ENCODE measurements at regions not wholly inside any gene's neighbourhood (a gene's known extent, or its start where the extent isn't known, plus 50 kb on each side); places are given as distances from the start of the nearest gene placed in this dataset.
"Not testable (repeated sequence)": the region's sequence is repeated elsewhere in the genome, so short reads cannot be mapped to it uniquely, and the experiment has no call there.

DNA sequence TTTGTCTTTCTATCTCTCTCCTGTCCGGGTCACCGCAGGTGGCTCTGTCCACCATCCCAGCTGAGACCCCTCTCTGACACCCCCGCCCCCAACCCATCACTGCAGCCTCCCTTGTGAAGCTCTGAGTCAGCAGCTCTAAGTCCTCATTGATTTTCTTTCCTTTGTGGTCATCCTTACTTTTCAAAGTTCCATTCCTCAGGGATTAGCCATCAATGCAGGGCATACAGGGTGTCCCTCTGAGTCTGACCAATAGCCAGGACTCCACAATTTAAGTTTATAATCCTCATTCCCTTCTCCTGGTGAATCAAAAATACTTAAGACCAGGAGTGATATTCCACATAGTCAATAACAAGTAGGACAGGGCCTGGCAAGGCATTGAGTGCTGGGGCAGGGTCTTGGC is 333.3 kb upstream of the CNR1 start:
- no peak for DNase-seq (ENCODE audit: low spot score)

DNA sequence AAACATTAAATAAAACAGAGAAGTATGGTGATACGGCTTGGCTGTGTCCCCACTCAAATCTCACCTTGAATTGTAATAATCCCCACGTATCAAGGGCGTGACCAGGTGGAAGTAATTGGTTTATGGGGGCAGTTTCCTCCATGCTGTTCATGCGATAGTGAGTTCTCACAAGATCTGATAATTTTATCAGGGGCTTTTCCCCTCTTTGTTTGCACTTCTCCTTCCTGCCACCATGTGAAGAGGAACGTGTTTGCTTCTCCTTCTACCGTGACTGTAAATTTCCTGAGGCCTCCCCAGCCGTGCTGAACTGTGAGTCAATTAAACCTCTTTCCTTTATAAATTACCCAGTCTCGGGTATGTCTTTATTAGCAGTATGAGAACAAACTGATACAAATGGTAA is 331.3 kb upstream of the CNR1 start:
- not testable (repeated sequence) for DNase-seq (ENCODE audit: low spot score)

DNA sequence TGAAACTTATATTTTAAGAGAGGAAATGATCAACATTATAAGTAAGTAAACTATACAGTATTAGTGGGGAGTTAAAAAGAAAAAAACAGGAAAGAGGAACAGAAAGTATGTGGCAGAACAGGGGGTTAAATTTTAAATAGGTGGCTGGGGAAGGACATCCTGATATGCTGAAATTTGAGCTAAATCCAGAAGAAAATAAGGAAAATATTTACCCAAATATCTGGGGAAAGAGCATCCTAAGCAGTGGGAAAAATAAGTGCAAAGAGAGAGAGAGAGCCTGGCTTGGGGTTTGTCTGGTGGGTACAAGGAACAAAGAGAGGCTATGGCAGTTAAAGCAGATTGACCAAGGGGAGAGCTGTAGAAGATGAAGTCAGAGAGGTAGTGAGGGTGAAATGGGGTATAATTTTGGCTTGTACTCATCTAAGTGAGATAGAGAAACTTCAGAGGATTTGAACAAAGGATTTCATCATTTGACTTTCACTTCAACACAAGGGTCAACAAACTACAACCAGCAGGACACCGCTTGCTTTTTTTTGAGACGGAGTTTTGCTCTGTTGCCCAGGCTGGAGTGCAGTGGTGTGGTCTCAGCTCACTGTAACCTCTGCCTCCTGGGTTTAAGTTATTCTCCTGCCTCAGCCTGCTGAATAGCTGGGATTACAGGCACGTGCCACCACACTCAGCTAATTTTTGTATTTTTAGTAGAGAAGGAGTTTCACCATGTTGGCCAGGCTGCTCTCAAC is 328.4 kb upstream of the CNR1 start:
- DNase-seq (ENCODE audit: low spot score), result no peak

DNA sequence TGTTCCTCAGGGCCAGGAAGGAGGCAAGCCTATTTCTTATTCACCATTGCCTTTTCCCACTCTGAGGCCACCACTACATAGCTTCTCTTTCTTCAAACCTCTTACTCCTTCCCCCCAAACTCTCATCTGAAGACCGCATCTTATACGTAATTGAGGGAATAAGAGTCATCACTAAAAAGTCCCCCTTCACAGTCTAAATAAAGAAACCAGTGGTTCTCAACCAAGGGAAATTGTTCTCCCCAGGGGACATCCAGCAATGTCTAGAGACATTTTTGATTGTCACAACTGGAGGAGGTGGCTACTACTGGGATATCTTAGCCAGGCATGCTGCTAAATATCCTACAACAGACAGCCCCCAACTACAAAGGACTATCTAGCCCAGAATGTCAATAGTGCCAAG is 327.6 kb upstream of the CNR1 start:
- no peak for DNase-seq (ENCODE audit: low spot score)

DNA sequence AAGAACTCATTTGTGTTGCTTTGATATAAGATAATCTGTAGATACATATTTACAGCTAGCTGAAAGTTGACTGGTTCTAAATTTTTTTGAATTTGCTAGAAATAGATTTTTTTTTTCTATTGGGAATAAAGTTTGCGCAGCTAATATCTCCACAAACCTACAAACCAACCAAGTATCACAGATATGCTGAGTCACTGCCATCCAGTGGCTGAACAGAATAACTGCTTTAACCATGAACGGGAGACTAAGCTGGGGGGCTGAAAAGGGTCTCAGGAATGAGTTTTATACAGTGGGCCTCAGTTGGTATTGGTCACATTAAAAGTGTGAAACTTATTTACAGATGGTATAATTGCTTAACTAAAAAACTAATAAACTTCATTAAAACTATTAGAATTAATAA is 326.7 kb upstream of the CNR1 start:
- peak; percentile 11 for DNase-seq (ENCODE audit: low spot score)

DNA sequence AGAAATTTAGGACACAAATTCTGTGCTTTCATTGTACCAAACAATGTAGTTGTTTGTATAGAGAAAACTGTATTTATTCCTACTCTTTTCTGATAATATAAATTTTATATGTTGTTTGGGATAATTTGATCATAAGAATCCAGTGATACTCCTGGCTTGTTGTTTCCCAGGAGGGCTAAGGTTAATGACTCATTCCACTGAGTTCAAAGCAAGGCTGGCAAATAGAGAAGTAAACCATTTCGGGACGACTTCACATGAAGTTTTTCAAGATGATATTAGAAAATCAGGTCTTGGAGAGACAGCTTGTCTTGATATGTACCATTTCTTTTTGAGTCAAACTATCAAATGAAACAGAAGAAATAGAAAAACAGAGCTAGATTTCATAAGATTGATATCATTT is 326.1 kb upstream of the CNR1 start:
- no peak for DNase-seq (ENCODE audit: low spot score)

DNA sequence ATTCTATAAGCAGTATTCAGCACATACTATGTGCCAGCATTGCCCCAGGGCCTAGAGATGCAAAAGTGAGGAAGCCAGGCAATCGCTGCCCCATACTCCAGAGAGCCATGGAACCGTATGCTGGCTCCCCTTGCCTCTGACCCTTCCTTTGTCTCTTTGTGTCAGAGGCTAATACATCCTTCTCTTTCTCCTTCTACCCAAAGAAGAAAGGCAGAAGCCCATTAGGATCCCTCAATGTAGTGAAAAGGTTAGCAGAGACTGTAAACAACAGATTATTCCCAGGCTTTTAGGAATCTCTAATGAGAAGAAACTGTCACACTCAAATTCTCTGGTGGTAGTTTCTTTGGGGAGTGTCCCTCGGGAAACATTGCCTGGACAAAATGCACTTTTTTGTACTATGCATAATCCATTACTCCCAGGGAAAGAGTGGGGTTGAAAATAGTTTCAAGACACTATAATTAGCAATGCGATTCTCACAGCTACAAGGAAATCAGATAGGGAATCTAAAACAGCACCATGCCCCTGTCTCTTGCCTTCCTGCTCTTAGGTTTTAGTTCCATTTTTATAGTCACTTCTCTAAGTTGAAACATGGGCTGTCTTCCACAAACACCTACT is 325.2 kb upstream of the CNR1 start:
- DNase-seq (ENCODE audit: low spot score), result no peak

DNA sequence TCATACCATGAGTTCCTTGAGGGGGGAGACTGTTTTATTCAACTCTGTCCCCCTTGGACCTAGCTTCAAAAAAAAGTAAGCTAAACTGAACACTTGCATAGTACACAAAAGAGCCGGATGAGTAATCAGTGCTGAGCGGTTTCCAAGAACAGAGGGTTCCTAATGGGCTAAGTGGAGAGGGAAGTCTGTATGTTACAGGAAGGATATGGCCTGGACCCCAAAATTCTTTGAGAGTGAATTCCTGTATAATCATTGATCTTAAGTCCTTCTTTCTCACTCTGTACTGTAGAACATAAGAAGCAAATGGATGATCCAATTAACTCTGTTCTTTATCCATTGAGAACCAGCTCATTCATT is 324.7 kb upstream of the CNR1 start:
- no peak for DNase-seq (ENCODE audit: low spot score)

DNA sequence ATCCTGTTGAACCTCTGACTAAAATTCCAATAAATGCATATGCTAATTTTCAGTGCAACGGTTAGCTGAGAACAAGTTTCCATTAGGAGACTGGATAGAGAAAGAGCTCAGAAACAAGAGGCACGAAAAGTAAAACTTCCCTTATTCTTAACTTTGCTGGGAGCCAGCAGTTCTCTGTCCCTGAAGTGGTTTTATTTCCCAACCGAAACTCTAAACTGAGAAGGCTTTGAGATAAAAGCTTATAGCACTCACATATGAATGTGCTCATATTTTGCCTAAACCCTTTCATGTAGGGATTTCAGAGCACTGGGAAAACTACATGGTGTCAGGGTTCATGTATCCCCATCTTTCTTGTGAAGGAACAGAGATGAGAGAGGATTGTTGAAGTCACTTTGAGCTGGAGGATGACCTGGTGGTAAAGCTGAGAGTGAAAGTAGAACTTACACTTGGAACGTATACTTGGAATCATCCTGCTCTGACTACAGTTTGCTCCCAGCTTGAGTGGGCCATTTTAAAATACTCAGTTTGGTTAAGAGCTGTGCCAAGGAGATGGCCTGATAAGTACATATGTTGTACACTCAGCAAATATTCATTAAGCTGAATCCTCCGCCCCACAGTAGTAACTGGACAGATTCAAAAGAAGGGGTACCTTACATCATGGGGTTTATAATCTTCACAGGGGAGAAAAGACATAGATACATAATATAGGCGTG is 324.2 kb upstream of the CNR1 start:
- no peak for DNase-seq (ENCODE audit: low spot score)

DNA sequence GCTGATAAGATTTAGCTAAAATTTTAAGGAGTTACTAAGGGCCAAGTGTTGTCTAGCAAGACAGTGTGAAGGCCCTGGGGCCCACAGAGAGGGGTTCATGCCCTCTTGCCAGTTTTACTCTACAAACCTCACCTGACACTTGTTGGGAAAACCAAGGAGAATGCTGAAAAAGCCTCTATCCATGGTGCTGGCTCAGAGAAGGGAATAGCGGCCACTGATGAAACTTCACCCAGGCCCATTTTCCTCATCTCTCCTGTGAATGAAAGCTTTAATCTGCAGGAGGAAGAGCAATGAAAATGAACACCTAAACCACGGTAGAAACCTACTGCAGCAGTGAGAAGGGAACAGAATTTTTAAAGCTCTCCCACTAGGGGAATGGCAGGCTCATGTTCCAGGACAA is 317.3 kb upstream of the CNR1 start:
- DNase-seq (ENCODE audit: low spot score), result no peak

DNA sequence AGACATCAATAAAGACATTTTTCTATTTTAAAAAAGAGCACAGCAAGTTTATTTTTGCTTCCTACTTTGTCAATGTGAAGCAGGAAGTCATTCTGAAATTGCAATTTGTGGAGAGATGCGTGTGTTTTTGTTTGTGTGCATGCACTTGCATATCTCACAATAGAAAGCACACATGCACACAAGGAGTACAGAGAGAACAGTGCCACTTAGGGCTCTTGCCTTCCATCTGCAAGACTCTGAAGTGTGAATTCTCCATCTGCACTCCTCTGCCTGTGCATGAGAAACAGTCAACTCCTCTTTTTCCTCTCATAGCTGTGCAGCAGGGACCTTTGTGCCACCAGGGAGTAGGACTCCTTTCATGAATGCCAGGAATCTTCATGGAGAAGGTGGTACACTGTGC is 316.3 kb upstream of the CNR1 start:
- no peak for DNase-seq (ENCODE audit: low spot score)

DNA sequence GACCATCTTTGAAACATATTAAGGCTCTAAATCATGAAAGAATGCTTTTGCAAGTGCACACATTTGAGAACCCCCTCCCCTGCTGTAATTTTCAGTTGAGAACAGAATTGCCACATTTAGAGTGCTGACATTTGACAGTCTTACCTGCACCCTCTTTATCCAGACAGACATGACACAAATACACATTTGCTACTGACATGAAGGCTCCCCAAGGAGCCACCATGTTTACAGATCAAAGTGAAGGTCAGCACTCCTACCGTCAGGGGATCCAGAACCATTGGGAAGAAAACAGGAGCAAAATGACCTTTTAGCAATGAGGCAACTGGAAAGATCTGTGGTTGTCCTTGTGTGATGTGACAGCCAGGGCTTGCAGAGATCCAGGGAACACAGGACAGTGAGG is 315.4 kb upstream of the CNR1 start:
- no peak for DNase-seq (ENCODE audit: low spot score)

DNA sequence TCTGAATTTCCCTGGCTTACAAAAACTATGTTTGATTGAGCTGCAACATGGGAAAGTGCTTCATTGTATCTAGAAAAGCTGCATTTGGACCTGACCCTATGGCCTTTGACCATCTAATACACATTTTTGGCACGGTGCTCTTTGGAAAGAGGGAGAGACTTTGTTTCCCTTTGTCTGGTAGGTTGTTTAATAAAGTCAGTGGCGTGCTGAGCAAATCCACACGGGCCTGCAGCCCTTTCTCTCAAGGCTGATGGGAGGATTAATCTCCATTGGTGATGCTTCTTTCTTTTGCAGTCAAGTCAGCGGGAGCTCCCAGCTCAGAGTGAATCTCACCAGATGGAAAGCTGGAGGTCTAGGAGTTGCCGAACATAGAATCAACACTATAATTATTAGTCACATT is 314.7 kb upstream of the CNR1 start:
- no peak for DNase-seq (ENCODE audit: low spot score)

DNA sequence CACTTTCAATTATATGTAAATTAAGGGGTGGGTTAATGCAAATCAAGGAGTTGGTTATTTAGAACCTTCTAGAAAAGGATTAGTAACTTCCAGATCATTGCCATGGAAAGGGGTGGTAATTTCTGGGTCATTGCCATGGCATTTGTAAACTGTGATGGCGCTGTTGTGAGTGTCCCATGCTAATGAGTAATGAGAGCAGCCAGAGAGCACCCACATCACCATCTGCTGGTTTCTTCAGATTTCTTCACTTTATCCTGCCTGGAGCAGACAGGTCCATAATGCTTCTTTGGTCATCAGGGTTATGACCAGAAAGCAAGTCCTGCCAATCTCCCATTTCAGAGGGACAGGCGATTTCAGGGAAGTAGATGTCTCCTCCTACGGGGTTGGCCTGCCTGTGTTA is 311.3 kb upstream of the CNR1 start:
- no peak for DNase-seq (ENCODE audit: low spot score)

DNA sequence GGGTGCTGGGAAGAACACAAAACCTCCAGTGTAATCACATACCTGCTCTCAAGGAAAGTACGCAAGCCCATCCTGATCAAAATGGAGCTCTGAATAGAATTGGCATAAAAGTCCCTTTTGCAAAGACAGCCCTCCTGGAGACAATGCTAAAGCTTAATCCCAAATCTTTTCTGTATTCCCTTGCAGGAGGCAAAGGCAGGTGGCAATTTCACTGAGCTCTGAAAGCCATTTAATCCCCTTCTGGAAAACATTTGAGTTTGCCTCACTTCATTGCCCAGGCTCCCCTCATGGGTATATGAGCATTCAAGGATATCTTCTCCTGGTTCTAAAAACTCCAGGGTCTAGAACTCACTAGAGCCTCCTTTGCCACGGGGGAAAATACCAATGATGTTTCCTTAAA is 310.2 kb upstream of the CNR1 start:
- DNase-seq (ENCODE audit: low spot score), result no peak

DNA sequence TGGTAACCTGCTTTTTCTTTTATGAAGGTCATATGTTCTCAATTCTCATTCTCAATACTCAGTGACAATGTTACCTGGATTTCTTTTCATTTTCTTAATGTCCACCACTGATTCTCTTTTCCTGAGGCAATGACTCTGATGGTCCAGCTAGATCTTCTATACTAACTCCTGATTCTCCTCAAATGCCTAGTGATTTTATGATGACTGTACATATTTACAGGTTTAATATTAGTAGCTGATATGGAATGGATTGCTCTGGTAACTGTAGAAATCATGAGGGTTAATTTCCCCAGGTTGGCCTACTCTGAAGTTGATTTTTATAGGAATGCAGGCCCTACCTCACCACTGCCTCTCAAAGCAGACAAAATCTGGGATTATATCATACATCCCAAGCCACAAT is 308.6 kb upstream of the CNR1 start:
- no peak for DNase-seq (ENCODE audit: low spot score)

DNA sequence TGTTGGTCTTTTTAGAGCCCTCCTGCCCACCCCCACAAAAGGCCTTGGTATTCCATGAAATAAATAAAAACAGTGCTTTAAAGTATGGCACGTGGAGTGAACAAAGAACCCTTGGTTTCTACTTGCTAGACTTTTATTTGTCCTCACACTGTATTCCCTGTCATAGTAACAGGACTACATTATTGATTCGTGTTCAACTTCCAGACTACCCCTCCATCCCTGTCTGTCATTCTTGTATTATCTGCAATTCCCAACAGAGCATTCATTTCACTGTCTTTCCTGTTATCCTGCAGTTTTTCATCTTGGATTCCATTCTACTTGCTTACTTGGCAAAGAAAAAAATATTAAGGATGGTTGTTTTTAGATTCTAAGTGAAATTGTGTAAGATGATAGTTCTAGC is 307.4 kb upstream of the CNR1 start:
- DNase-seq (ENCODE audit: low spot score), result no peak

DNA sequence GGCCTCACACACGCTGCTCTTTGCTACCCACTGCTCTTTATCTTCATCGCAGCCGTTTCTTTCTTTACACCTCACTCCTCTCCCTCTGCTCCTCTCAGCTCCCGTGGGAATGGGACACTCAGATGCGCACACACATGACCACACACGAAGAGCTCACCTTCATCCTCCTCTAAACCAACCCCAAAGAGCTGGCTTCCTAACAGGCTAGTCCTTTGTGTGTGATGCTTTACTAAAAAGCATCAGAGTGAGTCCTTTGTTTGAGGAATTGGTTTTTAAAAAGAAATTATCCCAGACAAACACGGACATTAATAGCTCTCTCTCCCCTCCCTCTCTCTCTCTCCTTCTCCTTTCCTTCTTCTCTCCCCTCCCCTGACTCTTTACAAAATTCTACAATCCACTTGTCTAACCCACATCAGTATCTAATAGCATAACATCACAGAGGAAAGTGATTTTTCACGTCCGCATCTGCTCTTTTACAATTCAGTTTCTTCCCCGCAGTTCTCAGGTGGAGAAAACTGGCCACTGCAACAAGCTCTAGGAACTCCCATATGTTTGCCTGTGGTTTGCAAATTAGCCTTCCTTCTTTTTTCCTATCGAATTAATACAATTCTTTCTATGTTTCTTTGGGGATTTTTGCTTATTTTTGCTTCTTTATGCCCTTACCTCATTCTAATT is 306.8 kb upstream of the CNR1 start:
- DNase-seq (ENCODE audit: low spot score), result no peak

DNA sequence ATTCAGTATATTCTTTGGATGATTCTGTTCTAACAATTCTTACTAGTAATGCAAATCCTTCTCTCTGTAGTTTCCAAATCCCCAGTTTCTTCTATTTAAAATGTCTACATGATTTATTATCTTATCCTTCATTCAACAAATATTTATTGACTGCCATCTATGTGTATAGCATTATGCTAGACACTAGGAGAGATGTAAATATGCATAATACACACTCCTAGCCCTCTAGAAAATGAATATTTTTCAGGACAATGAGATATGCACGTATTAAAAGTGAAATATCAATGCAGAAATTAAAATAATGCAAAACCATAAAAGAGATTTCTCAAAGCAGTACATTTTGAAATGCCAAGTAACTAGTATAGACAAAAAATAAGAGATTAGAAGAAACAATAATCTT is 293.5 kb upstream of the CNR1 start:
- DNase-seq (ENCODE audit: low spot score), result no peak

DNA sequence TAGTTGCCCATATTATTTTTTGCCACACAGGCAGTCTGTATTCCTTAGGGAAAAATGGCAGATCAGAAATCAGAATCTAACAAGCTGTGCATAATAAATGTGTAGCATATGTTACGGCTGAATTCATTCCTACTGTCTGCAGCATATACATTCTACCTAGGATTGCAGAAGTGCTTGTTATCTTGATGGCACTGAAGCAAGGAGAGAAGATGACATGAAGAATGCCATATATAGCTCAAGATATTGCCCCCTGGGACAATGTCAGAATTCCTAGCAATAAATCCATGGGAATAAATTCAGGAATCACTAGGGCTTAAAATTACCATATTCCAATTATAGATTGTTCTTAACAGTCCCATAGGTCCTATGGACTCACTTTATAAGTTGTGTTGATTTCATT is 293.0 kb upstream of the CNR1 start:
- no peak for DNase-seq (ENCODE audit: low spot score)

DNA sequence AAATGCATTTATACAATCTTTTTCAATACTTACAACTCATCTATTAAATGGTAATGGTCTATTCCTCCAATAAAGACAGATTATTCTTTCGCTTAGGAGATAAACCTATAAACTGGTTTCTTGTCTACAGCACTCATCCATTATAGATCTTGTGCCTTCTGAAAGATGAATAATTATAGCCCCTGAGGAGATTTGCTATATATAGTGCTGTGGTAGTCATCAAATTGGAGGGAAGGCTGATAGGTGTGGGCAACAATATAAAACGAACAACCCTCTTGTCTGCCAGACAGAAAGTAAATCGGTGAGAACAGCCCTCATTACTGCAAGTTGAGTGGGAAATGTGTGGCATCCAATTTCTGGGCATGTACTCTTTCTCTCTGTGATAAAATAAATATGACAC is 292.5 kb upstream of the CNR1 start:
- DNase-seq (ENCODE audit: low spot score), result no peak

DNA sequence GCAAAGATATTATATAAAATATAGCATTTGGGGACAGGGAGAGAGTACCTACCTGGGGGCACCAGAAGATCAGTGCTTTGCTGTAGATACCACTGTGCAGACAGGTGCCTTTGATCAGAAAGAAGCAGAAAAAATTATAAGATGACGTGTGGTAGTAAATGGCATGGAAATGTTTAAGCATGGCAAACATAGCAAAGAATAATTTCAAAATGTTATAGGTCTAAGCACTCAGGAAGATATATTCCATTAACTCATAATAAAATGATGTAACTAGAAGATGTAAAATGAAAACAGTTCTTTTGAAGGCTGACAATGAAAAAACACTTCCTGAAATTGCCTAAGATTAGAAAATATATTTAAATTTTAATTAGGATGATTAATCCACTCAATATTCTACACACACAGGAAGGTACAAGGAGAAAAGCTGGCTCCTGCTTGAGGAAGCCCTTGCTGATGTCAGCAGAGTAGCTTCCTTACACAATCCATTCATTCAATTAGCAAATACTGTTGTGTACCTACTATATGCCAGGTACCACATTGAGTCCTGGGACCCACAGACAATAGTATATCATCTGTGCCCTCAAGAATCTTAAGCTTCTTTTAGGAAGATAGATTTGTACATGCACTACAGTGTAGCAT is 290.2 kb upstream of the CNR1 start:
- DNase-seq (ENCODE audit: low spot score), result no peak

DNA sequence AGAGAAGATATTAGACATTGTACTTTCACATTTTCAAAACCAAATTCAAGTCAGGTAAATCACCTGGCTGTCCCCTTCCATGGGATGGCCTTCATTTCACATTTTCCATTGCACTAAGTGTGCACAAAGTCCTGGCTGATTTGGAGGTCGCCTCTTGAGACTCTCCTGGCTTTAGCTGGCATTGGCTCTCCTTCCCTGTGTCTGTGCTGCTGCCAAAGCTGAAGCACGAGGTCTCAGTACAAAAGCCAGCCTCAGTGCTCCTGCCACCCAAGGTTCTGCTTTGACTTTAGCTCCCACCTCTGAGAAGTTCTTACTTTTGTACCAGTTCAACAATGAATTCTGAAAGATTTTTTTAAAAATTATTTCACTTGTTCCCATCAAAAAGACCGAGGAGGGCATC is 289.2 kb upstream of the CNR1 start:
- no peak for DNase-seq (ENCODE audit: low spot score)
